Coronary artery (tissue), 2 donors: ENCODE measurements at regions not wholly inside any gene's neighbourhood (a gene's known extent, or its start where the extent isn't known, plus 50 kb on each side); places are given as distances from the start of the nearest gene placed in this dataset.

Experiments
- DNase-seq: peaks from one replicate; pipeline ENCODE4 v3.0.0-alpha.2; 2017; ENCODE audit warnings: low spot score
- H3K27ac ChIP-seq, 2 donors: fragments of 200-600 bp; sonication (generic); one replicate each; pipeline ENCODE4 v1.5.1; 2016 to 2019
- H3K4me3 ChIP-seq: fragments of 200-600 bp; sonication (generic); 2 replicates; pipeline ENCODE4 v1.5.1; 2016; ENCODE audit warnings: mild to moderate bottlenecking, moderate library complexity
- TF ChIP-seq, protein P1 (sequence below): fragments of 200-600 bp; sonication (generic); IDR thresholded peaks from one replicate; pipeline ENCODE4 v1.5.1; 2019; ENCODE audit warnings: antibody characterized with exemption

DNA sequence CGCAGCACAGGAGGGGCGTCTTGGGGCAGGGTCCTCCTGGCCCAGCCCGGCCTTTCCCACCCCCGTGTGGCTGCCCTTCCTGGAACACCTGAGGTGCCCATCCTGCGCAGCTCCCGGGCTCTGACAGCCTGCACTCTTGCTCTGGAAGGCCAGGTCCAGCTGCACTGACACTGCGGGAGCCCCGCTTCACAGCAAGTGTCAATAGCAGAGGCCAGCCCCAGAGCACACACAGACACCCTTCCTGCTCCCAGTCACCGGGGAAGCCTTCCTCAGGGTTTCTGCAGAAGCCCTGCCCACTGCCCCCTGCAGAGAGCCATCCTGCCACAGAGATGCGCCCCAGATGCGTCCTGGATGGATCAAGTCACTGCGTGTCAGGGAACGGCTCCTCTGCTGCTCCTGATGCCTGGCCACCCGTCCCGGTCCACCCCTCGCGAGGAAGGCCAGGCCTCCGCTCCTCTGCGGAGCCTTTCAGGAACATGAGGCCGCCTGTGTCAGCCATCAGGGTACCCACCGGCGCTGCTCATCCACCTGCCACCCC, 519.2 kb upstream of the MYT1L start:
- TF ChIP-seq, protein P1, sequence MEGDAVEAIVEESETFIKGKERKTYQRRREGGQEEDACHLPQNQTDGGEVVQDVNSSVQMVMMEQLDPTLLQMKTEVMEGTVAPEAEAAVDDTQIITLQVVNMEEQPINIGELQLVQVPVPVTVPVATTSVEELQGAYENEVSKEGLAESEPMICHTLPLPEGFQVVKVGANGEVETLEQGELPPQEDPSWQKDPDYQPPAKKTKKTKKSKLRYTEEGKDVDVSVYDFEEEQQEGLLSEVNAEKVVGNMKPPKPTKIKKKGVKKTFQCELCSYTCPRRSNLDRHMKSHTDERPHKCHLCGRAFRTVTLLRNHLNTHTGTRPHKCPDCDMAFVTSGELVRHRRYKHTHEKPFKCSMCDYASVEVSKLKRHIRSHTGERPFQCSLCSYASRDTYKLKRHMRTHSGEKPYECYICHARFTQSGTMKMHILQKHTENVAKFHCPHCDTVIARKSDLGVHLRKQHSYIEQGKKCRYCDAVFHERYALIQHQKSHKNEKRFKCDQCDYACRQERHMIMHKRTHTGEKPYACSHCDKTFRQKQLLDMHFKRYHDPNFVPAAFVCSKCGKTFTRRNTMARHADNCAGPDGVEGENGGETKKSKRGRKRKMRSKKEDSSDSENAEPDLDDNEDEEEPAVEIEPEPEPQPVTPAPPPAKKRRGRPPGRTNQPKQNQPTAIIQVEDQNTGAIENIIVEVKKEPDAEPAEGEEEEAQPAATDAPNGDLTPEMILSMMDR: no peak
- Histone ChIP-seq H3K27ac (no peak overlapping the region), H3K4me3 (no peak overlapping the region)
- no peak for DNase-seq

DNA sequence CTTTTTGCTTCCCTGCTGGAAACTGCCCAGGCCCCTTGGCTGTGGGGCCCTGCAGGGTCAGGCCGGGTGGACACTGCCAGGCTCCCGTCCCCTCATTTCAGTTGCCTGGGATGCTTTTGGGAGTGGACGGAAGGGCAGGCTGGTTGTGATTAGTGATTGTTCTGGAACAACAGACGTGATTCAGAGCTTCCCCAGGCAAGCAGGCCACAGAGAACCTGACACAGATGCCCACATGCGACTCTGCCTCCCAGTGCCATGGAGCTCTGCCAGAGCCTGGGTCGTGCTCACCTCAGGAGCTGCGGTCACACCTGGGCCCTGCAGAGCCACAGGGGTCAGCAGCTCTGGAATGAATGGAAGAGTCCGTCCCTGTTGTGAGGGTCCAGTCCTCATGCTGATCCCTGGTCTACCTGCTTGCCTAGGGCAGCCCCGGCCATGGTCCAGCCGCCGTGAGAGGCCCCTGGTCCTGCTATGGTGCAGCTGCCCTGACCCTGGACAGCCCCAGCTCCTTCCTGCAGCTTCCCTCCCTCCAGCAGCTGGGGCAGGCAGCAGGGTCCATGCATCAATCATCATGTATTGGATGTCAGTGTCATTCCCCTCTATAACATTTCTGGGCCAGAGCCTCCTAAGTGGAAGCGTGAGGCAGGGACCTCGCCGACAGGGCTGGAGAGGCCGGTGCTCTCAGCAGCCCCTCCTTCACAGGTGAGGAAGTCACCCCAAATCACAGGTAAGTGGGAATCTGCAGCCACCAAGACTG, 518.6 kb upstream of the MYT1L start:
- Histone ChIP-seq H3K4me3 (no peak overlapping the region), H3K27ac (no peak overlapping the region)
- TF ChIP-seq, protein P1: no peak
- no peak for DNase-seq

DNA sequence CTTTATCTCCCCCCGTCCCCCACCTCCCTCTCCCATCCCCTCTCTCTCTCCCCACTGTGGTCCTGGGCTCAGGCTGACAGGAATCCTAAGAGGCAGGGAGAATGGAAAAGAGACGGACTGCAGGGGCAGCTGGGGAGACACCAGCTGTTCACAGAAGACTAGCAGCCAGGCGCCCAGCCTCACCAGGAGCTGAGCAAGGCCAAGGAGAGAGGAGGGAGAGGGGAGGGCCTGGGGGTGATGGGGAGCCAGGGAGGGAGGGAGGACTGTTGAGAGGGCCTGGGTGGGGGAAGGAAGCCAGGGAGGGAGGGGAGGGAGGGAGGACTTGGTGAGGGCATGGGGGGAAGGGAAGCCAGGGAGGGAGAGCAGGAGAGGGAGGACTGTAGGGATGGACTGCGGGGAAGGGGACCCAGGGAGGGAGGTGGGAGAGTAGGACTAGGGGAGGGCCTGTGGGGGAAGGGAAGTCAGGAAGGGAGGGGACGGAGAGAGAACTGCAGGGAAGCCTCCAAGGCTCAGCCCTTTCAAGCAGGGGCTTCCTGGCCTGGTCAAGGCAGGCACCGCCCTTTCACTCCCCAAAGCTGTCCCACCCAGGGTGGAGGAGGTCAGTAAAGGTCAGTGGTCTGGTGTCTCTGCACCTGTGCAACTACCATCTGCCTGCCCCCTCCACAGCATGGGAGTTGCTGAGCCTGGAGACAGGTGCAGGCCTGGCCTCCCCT, 517.7 kb upstream of the MYT1L start:
- H3K27ac ChIP-seq: no peak overlapping the region
- TF ChIP-seq, protein P1: no peak
- DNase-seq: no peak
- no peak overlapping the region for H3K4me3 ChIP-seq

DNA sequence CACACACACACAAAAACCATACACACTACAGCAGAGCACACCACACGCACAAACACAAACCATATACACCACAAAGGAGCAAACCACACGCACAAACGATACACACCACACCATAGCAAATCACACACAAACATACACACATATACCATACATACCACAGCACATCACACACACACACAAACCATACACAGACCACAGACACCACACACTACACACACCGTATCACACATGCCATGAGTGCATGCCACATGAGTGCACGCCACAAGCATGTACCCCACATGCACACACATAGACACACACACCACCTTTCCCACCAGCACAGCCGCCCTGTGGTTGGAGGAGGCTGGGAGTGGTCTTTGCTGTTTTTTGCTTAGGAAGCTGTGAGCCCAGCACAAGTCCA, 517.1 kb upstream of the MYT1L start:
- Histone ChIP-seq H3K4me3 (no peak overlapping the region), H3K27ac (no peak overlapping the region)
- TF ChIP-seq, protein P1: no peak
- DNase-seq: no peak

DNA sequence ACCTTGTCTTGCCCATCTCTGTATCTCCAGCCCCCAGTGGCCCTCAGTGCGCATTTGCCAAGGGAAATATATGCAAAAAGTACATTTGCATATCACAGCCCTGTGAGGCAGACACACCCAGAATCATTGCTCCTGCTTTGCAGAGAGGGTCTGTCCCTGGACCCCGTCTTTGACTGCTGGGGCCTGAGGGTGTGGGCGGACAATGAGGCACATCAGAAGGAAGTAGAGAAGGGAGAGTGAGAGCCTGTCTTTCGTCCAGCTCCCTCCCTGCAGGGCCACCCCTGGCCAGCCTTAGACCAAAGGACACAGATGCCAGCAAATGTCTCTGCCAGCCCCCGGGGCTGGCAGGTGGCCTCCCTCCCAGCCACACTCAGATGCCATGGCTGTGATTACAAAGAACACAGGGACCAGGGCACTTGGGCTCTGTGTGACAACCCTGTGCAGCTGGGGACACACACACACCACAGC, 516.2 kb upstream of the MYT1L start:
- TF ChIP-seq, protein P1: no peak
- DNase-seq: no peak
- Histone ChIP-seq H3K4me3 (no peak overlapping the region), H3K27ac (no peak overlapping the region)

DNA sequence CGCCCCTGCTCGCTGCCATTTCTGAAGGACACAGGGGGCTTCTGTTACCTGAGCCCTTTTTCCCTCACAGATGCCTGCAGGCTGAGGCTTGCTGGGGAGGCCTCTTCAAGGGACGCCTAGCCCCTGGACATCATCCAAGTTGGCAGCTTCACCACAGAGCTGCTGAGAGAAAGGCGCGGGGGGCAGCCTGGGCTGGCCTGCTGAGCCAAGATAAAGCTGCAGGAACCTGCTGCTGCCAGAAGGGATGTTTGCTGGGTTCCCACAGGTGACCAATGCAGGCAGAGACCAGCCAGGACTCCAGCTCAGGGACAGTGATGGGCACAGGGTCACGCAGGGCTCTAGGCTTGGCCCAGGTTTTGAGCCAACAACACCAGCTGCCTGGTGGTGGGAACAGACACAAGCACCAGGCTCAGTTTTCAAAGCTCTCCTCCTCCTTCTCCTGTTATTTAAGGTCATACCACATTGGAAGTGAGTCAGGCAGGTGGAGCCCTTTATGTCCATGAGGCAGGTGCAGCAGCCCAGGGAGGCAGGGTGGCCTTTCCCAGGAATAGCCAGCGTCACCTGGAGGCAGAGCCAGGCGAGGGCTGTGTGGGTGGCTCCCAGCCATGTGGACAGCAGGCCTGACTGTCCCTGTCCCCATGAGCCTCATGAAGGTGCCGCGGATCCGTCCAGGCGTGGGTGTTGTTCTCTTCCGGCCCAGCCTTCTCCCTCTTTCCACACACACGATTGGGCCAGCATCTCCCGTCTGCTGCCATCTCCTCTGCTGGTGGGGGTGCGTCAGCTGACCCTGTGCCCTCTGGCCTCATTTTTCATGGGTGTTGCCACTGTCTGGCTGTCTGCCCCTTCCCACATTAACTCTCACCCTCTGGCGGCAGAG, 515.5 kb upstream of the MYT1L start:
- TF ChIP-seq, protein P1: no peak
- no peak for DNase-seq

More for the DNA sequence above, 515.5 kb upstream of the MYT1L start:
- H3K27ac ChIP-seq: no peak overlapping the region
- H3K4me3 ChIP-seq: no peak overlapping the region
